Choroid plexus epithelial cell (primary cell): ENCODE measurements at regions not wholly inside any gene's neighbourhood (a gene's known extent, or its start where the extent isn't known, plus 50 kb on each side); places are given as distances from the start of the nearest gene placed in this dataset.

Source experiments
- DNase-seq: peaks from one replicate; pipeline ENCODE4 v3.0.0-alpha.2; 2010; ENCODE audit warnings: low read depth
- H3K4me3 ChIP-seq: 2 replicates; pipeline ENCODE4 v1.5.1; 2011; ENCODE audit warnings: low read depth, mild to moderate bottlenecking, control low read depth, low read length, moderate library complexity
- TF ChIP-seq, protein P1 (sequence below): conservative IDR thresholded peaks from 2 replicates; pipeline ENCODE4 v1.5.1; 2011; ENCODE audit warnings: low read depth, mild to moderate bottlenecking, control low read depth, inconsistent platforms, low read length, moderate library complexity

DNA sequence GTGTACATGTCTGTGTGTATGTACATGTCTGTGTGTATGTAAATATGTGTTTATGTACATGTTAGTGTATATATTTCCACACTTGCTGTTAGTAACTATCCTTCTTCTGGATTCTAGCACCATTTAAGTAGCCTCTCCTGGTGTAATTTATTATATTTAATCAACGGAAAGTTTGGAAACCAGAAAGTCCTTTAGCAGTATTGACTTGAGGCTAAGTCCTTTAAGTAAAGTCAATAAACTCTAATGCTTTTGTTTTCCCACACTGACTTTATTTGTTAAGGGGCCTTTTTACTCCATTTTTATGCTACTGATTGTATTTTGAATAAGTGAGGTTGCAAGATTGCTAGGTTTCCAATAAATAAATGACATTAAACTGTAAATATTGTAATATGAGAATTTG, 876.4 kb upstream of the SEL1L start:
- no peak overlapping the region for H3K4me3 ChIP-seq
- no peak for DNase-seq
- TF ChIP-seq, protein P1, sequence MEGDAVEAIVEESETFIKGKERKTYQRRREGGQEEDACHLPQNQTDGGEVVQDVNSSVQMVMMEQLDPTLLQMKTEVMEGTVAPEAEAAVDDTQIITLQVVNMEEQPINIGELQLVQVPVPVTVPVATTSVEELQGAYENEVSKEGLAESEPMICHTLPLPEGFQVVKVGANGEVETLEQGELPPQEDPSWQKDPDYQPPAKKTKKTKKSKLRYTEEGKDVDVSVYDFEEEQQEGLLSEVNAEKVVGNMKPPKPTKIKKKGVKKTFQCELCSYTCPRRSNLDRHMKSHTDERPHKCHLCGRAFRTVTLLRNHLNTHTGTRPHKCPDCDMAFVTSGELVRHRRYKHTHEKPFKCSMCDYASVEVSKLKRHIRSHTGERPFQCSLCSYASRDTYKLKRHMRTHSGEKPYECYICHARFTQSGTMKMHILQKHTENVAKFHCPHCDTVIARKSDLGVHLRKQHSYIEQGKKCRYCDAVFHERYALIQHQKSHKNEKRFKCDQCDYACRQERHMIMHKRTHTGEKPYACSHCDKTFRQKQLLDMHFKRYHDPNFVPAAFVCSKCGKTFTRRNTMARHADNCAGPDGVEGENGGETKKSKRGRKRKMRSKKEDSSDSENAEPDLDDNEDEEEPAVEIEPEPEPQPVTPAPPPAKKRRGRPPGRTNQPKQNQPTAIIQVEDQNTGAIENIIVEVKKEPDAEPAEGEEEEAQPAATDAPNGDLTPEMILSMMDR = no peak

DNA sequence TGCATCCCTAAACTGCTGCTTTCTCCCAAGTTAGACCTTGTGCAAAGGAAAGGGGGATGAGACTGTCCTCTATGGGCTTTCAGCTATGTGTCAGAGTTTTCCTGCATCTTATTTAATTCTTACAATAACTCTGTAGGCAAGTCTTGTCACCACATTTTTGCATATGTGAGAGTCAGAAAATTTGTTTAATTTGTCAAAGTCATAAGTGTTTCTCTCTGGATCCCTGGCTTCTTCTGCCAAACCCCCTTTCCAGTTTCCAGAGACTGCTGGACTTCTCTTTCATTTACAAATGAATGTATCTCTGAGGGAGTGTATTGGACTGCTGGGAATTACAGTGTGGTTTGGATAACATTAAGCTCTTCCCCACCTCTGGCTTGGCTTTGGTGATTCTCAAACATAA, 877.6 kb upstream of the SEL1L start:
- no peak overlapping the region for H3K4me3 ChIP-seq
- DNase-seq = no peak
- TF ChIP-seq, protein P1 = no peak

DNA sequence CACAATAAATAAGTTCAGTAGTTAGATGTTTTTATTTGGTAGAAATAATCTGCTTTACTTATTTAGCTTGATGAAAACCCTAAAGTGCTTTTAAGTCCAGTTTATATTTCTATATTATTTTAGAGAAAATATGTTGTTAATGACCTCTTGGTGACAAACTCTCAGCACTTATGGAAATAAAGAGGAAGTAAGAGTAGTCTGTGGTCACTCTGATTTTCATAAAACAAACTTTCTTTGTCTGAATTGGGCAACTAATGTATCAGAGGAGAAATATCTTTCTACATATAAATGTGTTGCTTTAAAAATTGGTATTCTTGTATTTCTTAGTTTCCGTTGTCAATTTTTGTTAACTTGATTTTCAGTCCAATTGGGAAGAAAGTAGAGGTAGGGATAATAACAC, 878.9 kb upstream of the SEL1L start:
- TF ChIP-seq, protein P1 = no peak
- no peak for DNase-seq
- H3K4me3 ChIP-seq = no peak overlapping the region

DNA sequence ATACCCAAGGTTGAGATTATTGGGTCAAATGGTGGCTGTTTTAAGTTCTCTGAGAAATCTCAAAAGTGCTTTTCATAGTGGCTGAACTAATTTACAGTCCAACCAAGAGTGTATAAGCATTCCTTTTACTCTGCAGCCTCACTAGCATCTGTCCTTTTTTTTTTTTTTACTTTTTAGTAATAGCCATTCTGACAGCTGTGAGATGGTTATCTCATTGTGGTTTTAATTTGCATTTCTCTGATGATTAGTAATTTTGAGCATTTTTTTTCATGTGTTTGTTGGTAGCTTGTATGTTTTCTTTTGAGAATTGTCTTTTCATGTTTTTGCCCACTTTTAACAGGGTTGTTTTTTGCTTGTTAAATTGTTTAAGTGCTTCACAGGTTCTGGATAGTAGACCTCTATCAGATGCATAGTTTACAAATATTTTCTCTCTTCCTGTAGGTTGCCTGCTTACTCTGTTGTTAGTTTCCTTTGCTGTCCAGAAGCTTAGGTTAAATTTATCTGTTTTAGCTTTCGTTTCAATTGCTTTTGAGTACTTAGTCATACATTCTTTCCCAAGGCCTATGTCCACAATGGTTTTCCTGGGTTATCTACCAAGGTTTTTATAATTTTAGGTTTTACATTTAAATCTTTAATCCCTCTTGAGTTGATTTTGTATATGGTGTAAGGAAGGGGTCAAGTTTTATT, 881.3 kb upstream of the SEL1L start:
- DNase-seq = no peak
- H3K4me3 ChIP-seq = no peak overlapping the region
- TF ChIP-seq, protein P1 = no peak

DNA sequence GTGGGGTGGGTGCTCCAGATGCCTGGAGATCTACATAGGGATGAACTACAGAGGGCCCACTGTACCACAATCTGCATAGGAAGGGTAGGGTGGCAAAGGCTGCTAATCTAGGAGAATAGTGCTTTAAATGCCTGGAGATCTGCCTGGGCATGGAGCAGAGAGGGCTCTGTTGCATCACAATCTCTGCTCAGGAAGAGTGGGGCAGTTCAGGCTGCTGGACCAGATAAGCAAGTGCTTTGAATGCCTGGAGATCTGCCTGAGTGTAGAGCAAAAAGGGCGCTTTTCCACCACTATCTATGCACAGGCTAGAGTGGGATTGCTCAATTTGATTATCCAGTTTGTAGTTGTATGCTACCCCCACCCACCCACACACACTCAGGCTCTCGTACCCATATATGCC, 886.3 kb upstream of the SEL1L start:
- no peak overlapping the region for H3K4me3 ChIP-seq
- TF ChIP-seq, protein P1 = no peak
- no peak for DNase-seq

DNA sequence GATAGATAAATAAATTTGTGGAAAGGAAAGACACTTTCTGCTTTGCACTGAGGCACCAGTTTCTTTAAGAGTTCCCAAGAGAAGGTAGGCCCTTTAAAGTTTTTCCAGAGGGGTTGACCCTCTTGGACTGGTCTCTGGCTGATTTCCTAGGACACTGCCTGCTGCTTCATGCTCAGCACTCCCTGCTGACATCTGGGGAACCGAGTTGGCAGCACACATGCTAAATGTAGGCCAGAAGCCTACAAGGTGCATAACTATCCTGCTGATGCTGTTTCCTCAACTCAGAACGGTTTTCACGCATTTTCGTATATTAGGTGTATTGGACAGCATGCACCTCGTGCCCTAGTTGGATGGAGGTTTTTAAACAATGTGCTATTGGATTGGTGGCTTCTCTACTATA, 887.2 kb upstream of the SEL1L start:
- DNase-seq = no peak
- H3K4me3 ChIP-seq = no peak overlapping the region
- TF ChIP-seq, protein P1 = no peak

DNA sequence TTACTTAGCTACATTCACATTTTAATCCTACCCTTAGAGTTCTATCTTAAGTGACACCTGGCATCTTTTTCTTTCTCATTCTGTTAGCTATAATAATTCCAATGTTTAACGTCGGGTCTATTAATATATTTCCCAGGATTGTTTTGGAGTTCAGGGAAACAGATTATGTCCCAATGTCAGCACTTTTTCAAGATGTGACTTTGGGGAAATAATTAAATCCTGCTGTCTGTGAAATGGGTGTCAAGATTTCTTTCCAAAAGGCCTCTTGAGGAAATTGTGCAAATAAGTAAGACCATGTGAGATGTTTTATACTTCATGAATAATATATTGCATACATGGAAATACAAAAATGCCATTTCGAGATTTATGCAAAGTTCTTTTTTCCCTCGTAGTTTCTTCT, 887.6 kb upstream of the SEL1L start:
- TF ChIP-seq, protein P1 = no peak
- DNase-seq = no peak
- no peak overlapping the region for H3K4me3 ChIP-seq
